Ovary (tissue), 7 donors: ENCODE measurements at regions not wholly inside any gene's neighbourhood (a gene's known extent, or its start where the extent isn't known, plus 50 kb on each side); places are given as distances from the start of the nearest gene placed in this dataset.

ENCODE experiments used
- DNase-seq, 5 donors: peaks; one replicate each; pipeline ENCODE4 v3.0.0-alpha.2; 2019 to 2020
- H3K27ac ChIP-seq, 2 donors: fragments of 200-600 bp; one replicate each; pipeline versions ENCODE4 v1.5.1 to v1.8.0; 2019 to 2022
- H3K27me3 ChIP-seq: fragments of 200-600 bp; one replicate; pipeline ENCODE4 v1.8.0; 2022
- H3K36me3 ChIP-seq: fragments of 200-600 bp; sonication (generic); one replicate; pipeline ENCODE4 v1.5.1; 2019
- H3K4me1 ChIP-seq: one replicate; pipeline ENCODE4 v1.8.1; 2013; ENCODE audit warnings: mild to moderate bottlenecking, moderate library complexity; ENCODE audit not compliant: insufficient read depth
- H3K4me3 ChIP-seq: fragments of 200-600 bp; sonication (generic); one replicate; pipeline ENCODE4 v1.5.1; 2017
- H3K9me3 ChIP-seq, 2 donors: fragments of 200-600 bp in 1 of 2; sonication (generic) in 1 of 2; one replicate each; pipeline versions ENCODE4 v1.5.1 to v1.8.1; 2013 to 2019; ENCODE audit warnings: mild to moderate bottlenecking in 1 of 2, moderate library complexity in 1 of 2
- EP300 ChIP-seq: sonication (generic); formaldehyde crosslinking; IDR thresholded peaks from one replicate; pipeline ENCODE4 v1.6.1; 2017; ENCODE audit warnings: antibody characterized with exemption
- POLR2A ChIP-seq: fragments of 450-650 bp; IDR thresholded peaks from one replicate; pipeline ENCODE4 v1.6.1; 2017; ENCODE audit warnings: antibody characterized with exemption, mild to moderate bottlenecking, moderate library complexity
- WGBS, 3 donors: extraction: QIAGEN DNeasy Blood & Tissue Kit in 1 of 3; methylation state at CpG; one replicate each; pipeline versions ENCODE4 v1.1.5 to v1.1.7; 2013 to 2017; 5-methylcytosine and 5-hydroxymethylcytosine counted together
- intact Hi-C, 4 donors: fragments of 100-400 bp; cut with DNase I; formaldehyde crosslinking; loops; one replicate each; pipeline versions ENCODE4 v1.11.0 to v1.15.1; 2022 to 2023
- TF ChIP-seq, protein P1 (sequence below), 3 donors: fragments of 450-650 bp in 2 of 3; fragments of 200-600 bp in 1 of 3; IDR thresholded peaks; one replicate each; pipeline versions ENCODE4 v1.5.1 to v1.8.0; 2016 to 2022; ENCODE audit warnings: antibody characterized with exemption in 3 of 3, mild to moderate bottlenecking in 1 of 3
- donor health status: DM: no; HTN: no; CAD: no; lungs with moderate emphysema.
- donor health status: DM: no; HTN: no; CAD: no.
- donor health status: Bipolar disorder and iron deficiency.
- donor health status: DM: no; HTN: no; CAD: no.
- donor health status: DM: yes; HTN: yes; CAD: no.

DNA sequence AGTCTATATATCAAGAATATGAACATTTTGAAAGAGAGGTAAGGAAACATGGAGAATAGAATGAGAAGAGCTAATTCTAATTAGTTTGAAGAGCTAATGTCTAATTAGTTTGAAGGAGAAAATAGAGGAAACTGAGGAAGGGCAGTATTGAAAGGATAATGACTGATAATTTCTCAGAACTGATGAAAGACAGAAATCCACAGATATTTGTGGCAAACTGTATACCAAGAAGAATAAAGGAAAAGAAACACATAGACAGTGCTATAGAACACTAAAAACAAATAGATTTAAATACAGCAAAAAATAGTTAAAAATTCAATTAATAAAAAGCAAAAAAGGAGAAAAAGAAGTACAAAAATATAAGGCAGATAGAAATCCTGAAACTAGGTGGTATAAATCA is 354.4 kb downstream of the QKI start:
- intact Hi-C loops, result no loop called here
- Histone ChIP-seq H3K27me3 (no peaks in the 10 kb centered on the region), H3K4me3 (no peak overlapping the region), H3K9me3 (no peaks in the 10 kb centered on the region), H3K36me3 (no peaks in the 10 kb centered on the region), H3K4me1 (peaks cover 3% of the 10 kb centered on the region), H3K27ac (no peak overlapping the region)
- TF ChIP-seq, protein P1, sequence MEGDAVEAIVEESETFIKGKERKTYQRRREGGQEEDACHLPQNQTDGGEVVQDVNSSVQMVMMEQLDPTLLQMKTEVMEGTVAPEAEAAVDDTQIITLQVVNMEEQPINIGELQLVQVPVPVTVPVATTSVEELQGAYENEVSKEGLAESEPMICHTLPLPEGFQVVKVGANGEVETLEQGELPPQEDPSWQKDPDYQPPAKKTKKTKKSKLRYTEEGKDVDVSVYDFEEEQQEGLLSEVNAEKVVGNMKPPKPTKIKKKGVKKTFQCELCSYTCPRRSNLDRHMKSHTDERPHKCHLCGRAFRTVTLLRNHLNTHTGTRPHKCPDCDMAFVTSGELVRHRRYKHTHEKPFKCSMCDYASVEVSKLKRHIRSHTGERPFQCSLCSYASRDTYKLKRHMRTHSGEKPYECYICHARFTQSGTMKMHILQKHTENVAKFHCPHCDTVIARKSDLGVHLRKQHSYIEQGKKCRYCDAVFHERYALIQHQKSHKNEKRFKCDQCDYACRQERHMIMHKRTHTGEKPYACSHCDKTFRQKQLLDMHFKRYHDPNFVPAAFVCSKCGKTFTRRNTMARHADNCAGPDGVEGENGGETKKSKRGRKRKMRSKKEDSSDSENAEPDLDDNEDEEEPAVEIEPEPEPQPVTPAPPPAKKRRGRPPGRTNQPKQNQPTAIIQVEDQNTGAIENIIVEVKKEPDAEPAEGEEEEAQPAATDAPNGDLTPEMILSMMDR (IDR thresholded peaks at IDR 0.05), result no peak
- TF ChIP-seq POLR2A, result no peak
- no peak for TF ChIP-seq EP300
- no peak for DNase-seq

DNA sequence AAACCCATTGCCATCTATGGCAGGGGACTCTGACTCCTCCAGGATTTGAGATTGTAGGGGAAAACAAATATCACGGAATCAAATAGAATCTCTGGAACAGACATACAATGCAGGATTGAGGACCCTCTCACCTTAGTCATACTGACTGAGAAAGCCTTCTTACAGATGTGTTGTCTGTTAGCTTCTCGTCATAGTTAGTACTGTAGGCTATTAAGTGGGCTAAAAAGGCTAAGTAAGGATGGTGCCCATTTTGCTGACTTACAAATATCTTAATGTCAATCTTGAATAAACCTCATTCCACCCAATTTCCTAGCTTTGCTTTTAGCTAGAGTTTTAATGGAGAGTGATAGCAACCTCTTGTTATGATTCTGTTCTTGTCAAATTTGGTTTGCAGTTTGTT is 352.4 kb downstream of the QKI start:
- no peak overlapping the region for H3K4me3 ChIP-seq
- no peaks in the 10 kb centered on the region for H3K27me3 ChIP-seq
- intact Hi-C loops, result no loop called here
- H3K36me3 ChIP-seq, result no peaks in the 10 kb centered on the region
- WGBS, 3 donors, result 93 to 97% (median 97%) methylated on average over 2 of the region's 2 CpGs
- H3K4me1 ChIP-seq, result peaks cover 3% of the 10 kb centered on the region
- no peak for DNase-seq
- no peak overlapping the region for H3K27ac ChIP-seq
- H3K9me3 ChIP-seq, result no peaks in the 10 kb centered on the region
- TF ChIP-seq POLR2A (no peak), EP300 (no peak)
- TF ChIP-seq, protein P1 (IDR thresholded peaks at IDR 0.05), result no peak

GRCh38 chr6:163765335-163765734 is 350.8 kb downstream of the QKI start:
- Histone ChIP-seq H3K4me3 (no peak overlapping the region), H3K27me3 (no peaks in the 10 kb centered on the region), H3K27ac (no peak overlapping the region), H3K36me3 (no peaks in the 10 kb centered on the region), H3K4me1 (peaks cover 3% of the 10 kb centered on the region), H3K9me3 (no peaks in the 10 kb centered on the region)
- no peak for DNase-seq
- intact Hi-C loops, result no loop called here
- TF ChIP-seq, protein P1 (IDR thresholded peaks at IDR 0.05), result no peak
- TF ChIP-seq POLR2A (no peak), EP300 (no peak)
- WGBS, 3 donors, result 25 to 28% (median 27%) methylated on average over 1 of the region's 1 CpG

DNA sequence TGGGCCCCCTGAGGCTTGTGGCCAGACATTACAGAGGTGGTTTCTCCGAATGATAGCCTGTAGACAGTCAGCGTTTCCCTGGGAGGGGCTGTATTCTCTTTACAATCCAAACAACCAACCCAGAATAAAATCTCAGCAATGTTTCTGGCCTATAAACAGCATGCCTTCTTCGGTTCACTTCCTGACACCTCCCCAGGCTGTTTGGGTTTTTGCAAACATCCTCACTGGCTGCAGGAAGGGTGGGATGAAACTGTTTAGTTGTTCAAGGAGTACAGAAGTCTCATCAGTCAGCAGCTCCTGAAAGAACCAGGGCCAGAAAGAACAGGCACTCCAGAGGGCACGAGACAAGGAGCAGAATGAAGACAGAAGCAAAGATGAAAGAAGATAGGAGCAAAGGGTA is 350.0 kb downstream of the QKI start:
- Histone ChIP-seq H3K4me1 (peaks cover 3% of the 10 kb centered on the region), H3K4me3 (no peak overlapping the region), H3K9me3 (no peaks in the 10 kb centered on the region), H3K36me3 (no peaks in the 10 kb centered on the region), H3K27ac (no peak overlapping the region), H3K27me3 (no peaks in the 10 kb centered on the region)
- intact Hi-C loops, result no loop called here
- no peak for DNase-seq
- TF ChIP-seq, protein P1 (IDR thresholded peaks at IDR 0.05), result no peak
- no peak for TF ChIP-seq POLR2A
- no peak for TF ChIP-seq EP300
- WGBS, 3 donors, result 3 to 17% (median 5%) methylated on average over 4 of the region's 4 CpGs

DNA sequence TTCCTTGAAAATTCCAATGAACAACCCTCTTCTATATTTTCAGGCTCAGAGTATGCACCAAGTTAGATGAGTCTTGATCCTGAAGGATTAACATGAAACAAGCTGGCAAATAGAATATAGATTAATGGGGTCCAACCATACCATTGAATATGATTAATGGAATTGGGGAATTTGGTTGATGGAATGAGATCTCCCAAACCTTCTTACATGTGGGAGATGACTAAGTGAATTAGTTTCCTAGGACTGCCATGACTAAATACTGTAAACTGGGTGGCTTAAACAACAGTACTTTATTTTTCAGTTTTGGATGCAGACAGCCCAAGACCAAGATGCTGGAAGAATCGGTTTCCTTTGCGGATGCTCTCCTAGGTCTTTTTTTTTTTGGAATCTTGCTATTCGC is 347.0 kb downstream of the QKI start:
- no peaks in the 10 kb centered on the region for H3K36me3 ChIP-seq
- no peak for DNase-seq
- H3K9me3 ChIP-seq, result no peaks in the 10 kb centered on the region
- H3K27ac ChIP-seq, result no peak overlapping the region
- TF ChIP-seq POLR2A (no peak), EP300 (no peak)
- TF ChIP-seq, protein P1 (IDR thresholded peaks at IDR 0.05), result no peak
- no peak overlapping the region for H3K4me3 ChIP-seq
- no peaks in the 10 kb centered on the region for H3K27me3 ChIP-seq
- WGBS, 3 donors, result 78 to 98% (median 79%) methylated on average over 3 of the region's 3 CpGs
- H3K4me1 ChIP-seq, result peaks cover 3% of the 10 kb centered on the region
- intact Hi-C loops, result no loop called here
